Ishikawa (cell line): ENCODE measurements at regions not wholly inside any gene's neighbourhood (a gene's known extent, or its start where the extent isn't known, plus 50 kb on each side); places are given as distances from the start of the nearest gene placed in this dataset.
A peak's percentile ranks its signal among the peaks of the same experiment; 100 is the strongest.

ENCODE experiments used
- CEBPB ChIP-seq: IDR thresholded peaks from 2 replicates; pipeline ENCODE4 v1.6.1; 2012
- CREB1 ChIP-seq: IDR thresholded peaks from 2 replicates; pipeline ENCODE4 v1.6.1; 2012; ENCODE audit warnings: low read depth
- EGR1 ChIP-seq: IDR thresholded peaks from 2 replicates; pipeline ENCODE4 v1.6.1; 2012
- EP300 ChIP-seq: IDR thresholded peaks from 2 replicates; pipeline ENCODE4 v1.6.1; 2012; ENCODE audit warnings: borderline replicate concordance
- FOXM1 ChIP-seq: IDR thresholded peaks from 2 replicates; pipeline ENCODE4 v1.6.1; 2012; ENCODE audit warnings: low read depth, borderline replicate concordance
- MAX ChIP-seq: IDR thresholded peaks from 2 replicates; pipeline ENCODE4 v1.6.1; 2012
- NFIC ChIP-seq: IDR thresholded peaks from 2 replicates; pipeline ENCODE4 v1.6.1; 2012
- RAD21 ChIP-seq: IDR thresholded peaks from 2 replicates; pipeline ENCODE4 v1.6.1; 2012; ENCODE audit warnings: low read depth
- REST ChIP-seq: IDR thresholded peaks from 2 replicates; pipeline ENCODE4 v1.6.1; 2012; ENCODE audit warnings: low read depth, mild to moderate bottlenecking
- TAF1 ChIP-seq: IDR thresholded peaks from 2 replicates; pipeline ENCODE4 v1.6.1; 2012; ENCODE audit warnings: low read depth, mild to moderate bottlenecking
- TCF12 ChIP-seq: IDR thresholded peaks from 2 replicates; pipeline ENCODE4 v1.6.1; 2012; ENCODE audit warnings: low read depth
- TEAD4 ChIP-seq: IDR thresholded peaks from 2 replicates; pipeline ENCODE4 v1.6.1; 2012
- USF1 ChIP-seq: IDR thresholded peaks from 2 replicates; pipeline ENCODE4 v1.6.1; 2012
- YY1 ChIP-seq: IDR thresholded peaks from 2 replicates; pipeline ENCODE4 v1.6.1; 2012; ENCODE audit warnings: low read depth
- ZBTB7A ChIP-seq: IDR thresholded peaks from 2 replicates; pipeline ENCODE4 v1.6.1; 2012; ENCODE audit warnings: low read depth

- no peak for TF ChIP-seq YY1
- TF ChIP-seq CREB1 = no peak
- TF ChIP-seq CEBPB = no peak
- TF ChIP-seq RAD21 = no peak
- TF ChIP-seq FOXM1 = no peak
- TF ChIP-seq NFIC = no peak
- no peak for TF ChIP-seq MAX
- no peak for TF ChIP-seq EGR1
- TF ChIP-seq EP300 = no peak
- no peak for TF ChIP-seq ZBTB7A
- no peak for TF ChIP-seq REST
- no peak for TF ChIP-seq TEAD4
- TF ChIP-seq TAF1 = no peak
- TF ChIP-seq TCF12 = no peak
- no peak for TF ChIP-seq USF1
Measured at GRCh38 chr3:21331321-21331720, 419.7 kb downstream of the ZNF385D start.

- no peak for TF ChIP-seq REST
Measured at GRCh38 chr3:21330293-21330692, 420.7 kb downstream of the ZNF385D start.

- TF ChIP-seq ZBTB7A (no peak), USF1 (no peak), MAX (no peak), CEBPB (no peak)
Measured at GRCh38 chr3:21328711-21329390, 422.2 kb downstream of the ZNF385D start.

- no peak for TF ChIP-seq TCF12
- no peak for TF ChIP-seq ZBTB7A
- no peak for TF ChIP-seq RAD21
- peak; percentile 19; the same call in 1 of the 2 replicates for TF ChIP-seq EP300
- no peak for TF ChIP-seq FOXM1
Measured at GRCh38 chr3:21326704-21327475, 424.1 kb downstream of the ZNF385D start.

GRCh38 chr3:21314688-21315087, 436.3 kb downstream of the ZNF385D start:
- TF ChIP-seq RAD21 = no peak
- no peak for TF ChIP-seq YY1
- no peak for TF ChIP-seq TEAD4
- TF ChIP-seq NFIC = no peak
- no peak for TF ChIP-seq CREB1
- no peak for TF ChIP-seq USF1
- no peak for TF ChIP-seq CEBPB

GRCh38 chr3:21310891-21311290, 440.1 kb downstream of the ZNF385D start:
- no peak for TF ChIP-seq REST
- TF ChIP-seq EGR1 = no peak
- no peak for TF ChIP-seq FOXM1
- TF ChIP-seq CEBPB = no peak
- no peak for TF ChIP-seq TEAD4
- no peak for TF ChIP-seq NFIC
- no peak for TF ChIP-seq TCF12
- TF ChIP-seq RAD21 = no peak
- no peak for TF ChIP-seq CREB1
- TF ChIP-seq YY1 = no peak
- no peak for TF ChIP-seq EP300
- TF ChIP-seq ZBTB7A = no peak
- no peak for TF ChIP-seq USF1
- no peak for TF ChIP-seq MAX
